SK-N-SH (cell line): ENCODE measurements at regions not wholly inside any gene's neighbourhood (a gene's known extent, or its start where the extent isn't known, plus 50 kb on each side); places are given as distances from the start of the nearest gene placed in this dataset.

ENCODE experiments used
- CTCF ChIA-PET: fragments of 300-600, 350-600 bp; formaldehyde crosslinking; extraction: SDS; loops from one replicate; lab custom pipeline; 2021; lab: Yijun Ruan, JAX
- POLR2A ChIA-PET: fragments of 350-600 bp; sonication (Branson Sonifier 250); formaldehyde crosslinking; extraction: SDS; loops from one replicate; lab custom pipeline; 2020; ENCODE audit warnings: antibody characterized with exemption, inconsistent platforms; lab: Yijun Ruan, JAX
- DNase-seq: peaks from one replicate; pipeline ENCODE4 v3.0.0; 2012
- H2AFZ ChIP-seq: fragments of 200-600 bp; sonication (generic); 2 replicates; pipeline ENCODE4 v1.8.1; 2016; ENCODE audit warnings: antibody characterized with exemption, mild to moderate bottlenecking, low read depth
- H3F3A ChIP-seq: fragments of 200-600 bp; sonication (generic); replicated peaks from 2 replicates; pipeline ENCODE3; 2016; ENCODE audit warnings: antibody characterized with exemption, mild to moderate bottlenecking; ENCODE audit not compliant: insufficient read depth
- H3K27ac ChIP-seq, 2 experiments: fragments of 200-500 bp in 1 of 2; fragments of 200-600 bp in 1 of 2; sonication (Bioruptor generic) in 1 of 2; sonication (generic), shearing (Covaris generic) in 1 of 2; 2 replicates each; pipeline versions ENCODE4 v1.5.1 to v1.6.1; 2014 to 2016; ENCODE audit warnings: low read depth in 2 of 2, inconsistent platforms in 1 of 2, low read length in 1 of 2, mild to moderate bottlenecking in 1 of 2, mixed read lengths in 1 of 2
- H3K27me3 ChIP-seq: fragments of 200-600 bp; sonication (generic), shearing (Covaris generic); 2 replicates; pipeline ENCODE4 v1.6.1; 2016; ENCODE audit warnings: mixed run types; ENCODE audit not compliant: insufficient read depth
- H3K36me3 ChIP-seq, 2 experiments: fragments of 200-500 bp in 1 of 2; fragments of 200-600 bp in 1 of 2; sonication (Bioruptor generic) in 1 of 2; sonication (generic) in 1 of 2; replicated peaks in 1 of 2; 2 replicates each; pipeline versions ENCODE3 to v1.5.1; 2014 to 2016; ENCODE audit warnings: low read length in 1 of 2, mild to moderate bottlenecking in 1 of 2; ENCODE audit not compliant: insufficient read depth in 2 of 2, control insufficient read depth in 1 of 2
- H3K4me1 ChIP-seq, 2 experiments: fragments of 200-500 bp in 1 of 2; fragments of 200-600 bp in 1 of 2; sonication (Bioruptor generic) in 1 of 2; sonication (generic), shearing (Covaris generic) in 1 of 2; 2 replicates each; pipeline versions ENCODE4 v1.5.1 to v1.6.1; 2014 to 2016; ENCODE audit warnings: low read depth in 1 of 2, low read length in 1 of 2, mixed run types in 1 of 2; ENCODE audit not compliant: insufficient read depth in 2 of 2, control insufficient read depth in 1 of 2
- H3K4me2 ChIP-seq: fragments of 200-600 bp; sonication (generic), shearing (Covaris generic); 2 replicates; pipeline ENCODE4 v1.6.1; 2017; ENCODE audit warnings: mixed run types
- H3K4me3 ChIP-seq, 2 experiments: fragments of 200-500 bp in 1 of 2; fragments of 200-600 bp in 1 of 2; sonication (Bioruptor generic) in 1 of 2; sonication (generic), shearing (Covaris generic) in 1 of 2; 2 replicates each; pipeline versions ENCODE4 v1.5.1 to v1.8.1; 2014 to 2016; ENCODE audit warnings: low read depth in 2 of 2, inconsistent platforms in 1 of 2, low read length in 1 of 2, mild to moderate bottlenecking in 1 of 2, mixed read lengths in 1 of 2, moderate library complexity in 1 of 2
- H3K79me2 ChIP-seq: fragments of 200-600 bp; sonication (generic); 2 replicates; pipeline ENCODE4 v1.8.1; 2017; ENCODE audit warnings: mild to moderate bottlenecking; ENCODE audit not compliant: insufficient read depth
- H3K9ac ChIP-seq: fragments of 200-600 bp; sonication (generic); 2 replicates; pipeline ENCODE4 v1.6.1; 2017; ENCODE audit warnings: mixed run types
- H3K9me2 ChIP-seq: fragments of 200-600 bp; sonication (generic); 2 replicates; pipeline ENCODE4 v1.6.1; 2017; ENCODE audit warnings: mixed run types
- H3K9me3 ChIP-seq: fragments of 200-600 bp; sonication (generic); 2 replicates; pipeline ENCODE4 v1.6.1; 2017; ENCODE audit warnings: mixed run types, mild to moderate bottlenecking, moderate library complexity
- H4K20me1 ChIP-seq: fragments of 200-600 bp; sonication (generic); 2 replicates; pipeline ENCODE4 v1.6.1; 2017; ENCODE audit warnings: mild to moderate bottlenecking, mixed run types; ENCODE audit not compliant: insufficient read depth
- CHD2 ChIP-seq: fragments of 150-350 bp; IDR thresholded peaks from 2 replicates; pipeline ENCODE4 v1.6.1; 2018; ENCODE audit warnings: low read length; ENCODE audit not compliant: partially characterized antibody
- MEF2A ChIP-seq: IDR thresholded peaks from 2 replicates; pipeline ENCODE4 v1.4.0; 2012; ENCODE audit warnings: low read depth, borderline replicate concordance
- NRF1 ChIP-seq: IDR thresholded peaks from 2 replicates; pipeline ENCODE4 v1.6.1; 2012; ENCODE audit warnings: low read depth, mild to moderate bottlenecking, low read length
- RFX5 ChIP-seq: IDR thresholded peaks from 2 replicates; pipeline ENCODE4 v1.6.1; 2012; ENCODE audit warnings: mild to moderate bottlenecking, improper control_type of control experiment, low read length
- TCF12 ChIP-seq: IDR thresholded peaks from 2 replicates; pipeline ENCODE4 v1.4.0; 2012
- WGBS: methylation state at CpG from one replicate; pipeline ENCODE4 v1.1.6; 2017; ENCODE audit warnings: low lambda C conversion rate; 5-methylcytosine and 5-hydroxymethylcytosine counted together
- TF ChIP-seq, protein P1 (sequence below): IDR thresholded peaks from 2 replicates; pipeline ENCODE4 v1.4.0; 2012; ENCODE audit warnings: low read depth, borderline replicate concordance
- TF ChIP-seq, protein P2 (sequence below): fragments of 200-600 bp; sonication (generic); IDR thresholded peaks from 2 replicates; pipeline ENCODE4 v1.6.1; 2017; ENCODE audit warnings: antibody characterized with exemption, mild to moderate bottlenecking, moderate library complexity

DNA sequence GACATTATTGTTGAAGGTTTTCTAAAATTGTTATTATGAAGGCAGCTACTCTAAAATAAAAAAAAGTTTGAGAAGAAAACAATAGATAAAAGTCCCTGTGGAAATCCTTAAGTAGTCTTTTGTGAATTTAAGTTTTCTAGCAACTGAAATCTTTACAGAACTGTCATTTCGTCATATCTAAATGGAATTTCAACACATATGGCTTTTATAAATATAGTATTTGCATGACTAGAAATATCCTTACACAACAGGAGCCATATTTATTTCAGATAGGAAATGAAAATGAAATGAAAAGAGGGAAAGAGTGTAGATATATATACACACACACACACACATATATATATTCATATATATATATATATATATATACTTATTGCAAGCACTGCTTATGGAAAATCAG is 204.7 kb upstream of the RGS18 start:
- no peak for DNase-seq
- Histone ChIP-seq H4K20me1 (no peaks in the 10 kb centered on the region), H3K9me3 (no peaks in the 10 kb centered on the region), H3K36me3 (no peaks in the 10 kb centered on the region), H3K4me1 (no peaks in the 10 kb centered on the region), H3K9me2 (no peaks in the 10 kb centered on the region; the same call in 1 of the 2 replicates), H3F3A (no peaks in the 10 kb centered on the region), H3K4me2 (no peak overlapping the region), H3K27ac (no peak overlapping the region), H3K79me2 (no peaks in the 10 kb centered on the region), H3K4me3 (no peak overlapping the region), H3K9ac (no peak overlapping the region), H3K27me3 (no peaks in the 10 kb centered on the region), H2AFZ (no peak overlapping the region)
- ChIA-PET CTCF (no interaction called here), POLR2A (no interaction called here)
- WGBS, result 2% methylated on average over 1 of the region's 1 CpG
- TF ChIP-seq, protein P1, sequence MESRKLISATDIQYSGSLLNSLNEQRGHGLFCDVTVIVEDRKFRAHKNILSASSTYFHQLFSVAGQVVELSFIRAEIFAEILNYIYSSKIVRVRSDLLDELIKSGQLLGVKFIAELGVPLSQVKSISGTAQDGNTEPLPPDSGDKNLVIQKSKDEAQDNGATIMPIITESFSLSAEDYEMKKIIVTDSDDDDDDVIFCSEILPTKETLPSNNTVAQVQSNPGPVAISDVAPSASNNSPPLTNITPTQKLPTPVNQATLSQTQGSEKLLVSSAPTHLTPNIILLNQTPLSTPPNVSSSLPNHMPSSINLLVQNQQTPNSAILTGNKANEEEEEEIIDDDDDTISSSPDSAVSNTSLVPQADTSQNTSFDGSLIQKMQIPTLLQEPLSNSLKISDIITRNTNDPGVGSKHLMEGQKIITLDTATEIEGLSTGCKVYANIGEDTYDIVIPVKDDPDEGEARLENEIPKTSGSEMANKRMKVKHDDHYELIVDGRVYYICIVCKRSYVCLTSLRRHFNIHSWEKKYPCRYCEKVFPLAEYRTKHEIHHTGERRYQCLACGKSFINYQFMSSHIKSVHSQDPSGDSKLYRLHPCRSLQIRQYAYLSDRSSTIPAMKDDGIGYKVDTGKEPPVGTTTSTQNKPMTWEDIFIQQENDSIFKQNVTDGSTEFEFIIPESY, result no peak
- no peak for TF ChIP-seq CHD2

DNA sequence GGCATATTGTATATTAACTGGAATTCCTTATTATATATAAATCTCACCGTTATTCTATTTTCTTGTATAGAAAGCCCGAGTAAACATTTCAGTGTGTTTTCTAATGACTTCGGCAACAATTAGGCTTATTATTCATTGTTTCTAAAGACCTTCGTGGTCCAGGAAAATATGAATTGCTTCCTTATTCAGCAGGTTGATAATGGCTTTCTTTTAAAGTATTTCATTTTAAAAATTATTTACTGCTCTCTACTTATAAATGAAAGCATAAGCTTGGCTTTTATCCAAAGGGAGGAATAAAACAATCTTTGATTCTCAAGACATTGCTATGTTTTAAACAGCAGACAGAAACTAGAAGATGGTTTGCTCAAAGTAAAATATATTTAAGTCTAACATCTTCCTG is 198.4 kb upstream of the RGS18 start:
- Histone ChIP-seq H3K9me3 (no peaks in the 10 kb centered on the region), H3K4me2 (no peak overlapping the region)
- CTCF ChIA-PET, result no interaction called here

More for the DNA sequence above, 198.4 kb upstream of the RGS18 start:
- H3K27ac ChIP-seq, result no peak overlapping the region
- DNase-seq, result no peak
- no peaks in the 10 kb centered on the region for H3K9me2 ChIP-seq
- no peaks in the 10 kb centered on the region for H4K20me1 ChIP-seq
- POLR2A ChIA-PET, result no interaction called here
- H3K4me1 ChIP-seq, result peaks cover 0 to 5% of the 10 kb centered on the region in 2 experiments; a peak in 1 of 4 replicates
- no peak overlapping the region for H2AFZ ChIP-seq
- WGBS, result 15% methylated on average over 4 of the region's 4 CpGs
- no peak overlapping the region for H3K9ac ChIP-seq
- no peaks in the 10 kb centered on the region for H3K27me3 ChIP-seq
- no peaks in the 10 kb centered on the region for H3K79me2 ChIP-seq
- TF ChIP-seq MEF2A (no peak), TCF12 (no peak), NRF1 (no peak), RFX5 (no peak)
- TF ChIP-seq, protein P1, result no peak
- TF ChIP-seq, protein P2, sequence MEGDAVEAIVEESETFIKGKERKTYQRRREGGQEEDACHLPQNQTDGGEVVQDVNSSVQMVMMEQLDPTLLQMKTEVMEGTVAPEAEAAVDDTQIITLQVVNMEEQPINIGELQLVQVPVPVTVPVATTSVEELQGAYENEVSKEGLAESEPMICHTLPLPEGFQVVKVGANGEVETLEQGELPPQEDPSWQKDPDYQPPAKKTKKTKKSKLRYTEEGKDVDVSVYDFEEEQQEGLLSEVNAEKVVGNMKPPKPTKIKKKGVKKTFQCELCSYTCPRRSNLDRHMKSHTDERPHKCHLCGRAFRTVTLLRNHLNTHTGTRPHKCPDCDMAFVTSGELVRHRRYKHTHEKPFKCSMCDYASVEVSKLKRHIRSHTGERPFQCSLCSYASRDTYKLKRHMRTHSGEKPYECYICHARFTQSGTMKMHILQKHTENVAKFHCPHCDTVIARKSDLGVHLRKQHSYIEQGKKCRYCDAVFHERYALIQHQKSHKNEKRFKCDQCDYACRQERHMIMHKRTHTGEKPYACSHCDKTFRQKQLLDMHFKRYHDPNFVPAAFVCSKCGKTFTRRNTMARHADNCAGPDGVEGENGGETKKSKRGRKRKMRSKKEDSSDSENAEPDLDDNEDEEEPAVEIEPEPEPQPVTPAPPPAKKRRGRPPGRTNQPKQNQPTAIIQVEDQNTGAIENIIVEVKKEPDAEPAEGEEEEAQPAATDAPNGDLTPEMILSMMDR, result no peak
- H3F3A ChIP-seq, result no peaks in the 10 kb centered on the region
- no peak overlapping the region for H3K4me3 ChIP-seq
- H3K36me3 ChIP-seq, result no peaks in the 10 kb centered on the region
